ENCODE measurements at regions not wholly inside any gene's neighbourhood (a gene's known extent, or its start where the extent isn't known, plus 50 kb on each side); places are given as distances from the start of the nearest gene placed in this dataset.

- no peak overlapping the region for H3K27ac ChIP-seq
- TF ChIP-seq POLR2A (IDR thresholded peaks at IDR 0.05) (no peak), CTCF (IDR thresholded peaks at IDR 0.05) (no peak), POLR2AphosphoS5 (IDR thresholded peaks at IDR 0.05) (no peak), EP300 (IDR thresholded peaks at IDR 0.05) (no peak)
- no peaks in the 10 kb centered on the region for H3K9me3 ChIP-seq
- DNase-seq (no peak), ATAC-seq (ENCODE audit: low FRiP score in 2 of 2) (no peak)
- H3K27me3 ChIP-seq = no peaks in the 10 kb centered on the region
- H3K36me3 ChIP-seq = no peaks in the 10 kb centered on the region
- H3K4me1 ChIP-seq = no peaks in the 10 kb centered on the region
- no peak overlapping the region for H3K4me3 ChIP-seq
Observed at GRCh38 chrY:8151561-8151960, 1185.7 kb upstream of the TSPY4 start.

GRCh38 chrY:8128578-8128977 is 1208.7 kb upstream of the TSPY4 start:
- no peaks in the 10 kb centered on the region for H3K4me1 ChIP-seq
- peak in 1 of 2 donors; percentile 46 for DNase-seq
- TF ChIP-seq POLR2AphosphoS5 (IDR thresholded peaks at IDR 0.05) (no peak), POLR2A (IDR thresholded peaks at IDR 0.05) (no peak)
- H3K27ac ChIP-seq = no peak overlapping the region
- no peaks in the 10 kb centered on the region for H3K9me3 ChIP-seq
- no CpG with 5 or more reads among the region's 23 CpGs for WGBS, 2 donors
- no peak overlapping the region for H3K4me3 ChIP-seq
- no peaks in the 10 kb centered on the region for H3K27me3 ChIP-seq
- no peak for ATAC-seq (ENCODE audit: low FRiP score in 2 of 2)
- H3K36me3 ChIP-seq = no peaks in the 10 kb centered on the region

DNA sequence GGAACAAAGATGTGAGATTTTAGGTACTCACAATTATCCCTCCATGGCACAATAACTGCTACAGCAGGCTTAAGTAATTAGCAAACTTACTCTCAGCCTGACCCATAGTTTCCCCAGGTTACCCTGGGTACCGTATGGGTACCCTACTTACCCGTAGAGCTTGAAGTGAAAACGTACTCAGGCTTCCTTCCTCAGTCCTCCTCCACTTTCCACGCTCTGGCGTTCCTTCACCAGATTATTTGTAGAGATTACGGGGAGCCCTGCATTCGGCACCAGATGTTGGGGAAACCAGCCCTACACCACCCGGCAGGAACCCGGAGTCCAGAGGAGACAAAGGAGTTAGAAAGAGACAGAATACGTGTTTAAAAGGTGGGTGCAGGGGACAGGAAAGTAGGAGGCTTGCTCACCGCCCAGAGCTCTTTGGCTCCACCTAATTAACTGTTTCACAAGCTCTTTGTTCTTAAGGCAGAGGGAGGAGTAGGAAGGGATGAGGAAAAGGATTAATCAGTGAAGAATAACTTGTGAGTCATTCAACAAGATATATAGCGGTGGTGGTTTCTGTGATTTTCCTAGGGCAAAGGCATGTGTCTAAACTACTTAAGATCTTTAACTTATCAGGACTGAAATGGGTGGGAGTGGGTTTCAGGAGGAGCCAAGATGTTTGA is 1211.2 kb upstream of the TSPY4 start:
- H3K4me3 ChIP-seq = no peak overlapping the region
- ATAC-seq (ENCODE audit: low FRiP score in 2 of 2) (no peak), DNase-seq (no peak)
- H3K4me1 ChIP-seq = no peaks in the 10 kb centered on the region
- H3K36me3 ChIP-seq = no peaks in the 10 kb centered on the region
- no peaks in the 10 kb centered on the region for H3K27me3 ChIP-seq
- 84% methylated on average over 12 of the region's 12 CpGs; no CpG with 5 or more reads in 1 of the 2 donors for WGBS, 2 donors
- TF ChIP-seq EP300 (IDR thresholded peaks at IDR 0.05) = no peak
- no peak for TF ChIP-seq CTCF (IDR thresholded peaks at IDR 0.05)
- no peak for TF ChIP-seq POLR2AphosphoS5 (IDR thresholded peaks at IDR 0.05)
- TF ChIP-seq POLR2A (IDR thresholded peaks at IDR 0.05) = no peak
- H3K9me3 ChIP-seq = no peaks in the 10 kb centered on the region
- no peak overlapping the region for H3K27ac ChIP-seq

DNA sequence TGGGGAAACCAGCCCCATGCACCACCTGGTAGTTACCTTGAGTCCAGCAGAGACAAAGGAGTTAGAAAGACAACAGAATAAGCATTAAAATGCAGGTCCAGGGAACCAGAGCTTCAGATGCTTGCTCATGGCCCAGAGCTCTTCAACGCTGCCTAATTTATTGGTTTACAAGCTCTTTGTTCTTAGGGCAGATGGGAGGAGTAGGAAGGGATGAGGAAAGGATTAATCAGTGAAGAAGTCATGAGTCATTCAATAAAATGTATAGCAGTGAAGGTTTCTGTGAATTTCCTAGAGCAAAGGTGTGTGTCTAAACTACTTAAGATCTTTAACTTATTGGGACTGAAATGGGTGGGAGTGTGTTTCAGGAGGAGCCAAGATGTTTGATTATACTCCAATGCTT is 1210.3 kb upstream of the AMELY start:
- TF ChIP-seq POLR2A (IDR thresholded peaks at IDR 0.05) (no peak), EP300 (IDR thresholded peaks at IDR 0.05) (no peak), CTCF (IDR thresholded peaks at IDR 0.05) (no peak)
- H3K36me3 ChIP-seq = no peaks in the 10 kb centered on the region
- 67% methylated on average over 1 of the region's 1 CpG; no CpG with 5 or more reads in 1 of the 2 donors for WGBS, 2 donors
- no peaks in the 10 kb centered on the region for H3K27me3 ChIP-seq
- no peaks in the 10 kb centered on the region for H3K4me1 ChIP-seq
- DNase-seq = no peak
- ATAC-seq (ENCODE audit: low FRiP score in 2 of 2) = no peak
- H3K27ac ChIP-seq = no peak overlapping the region
- no peak overlapping the region for H3K4me3 ChIP-seq
- no peaks in the 10 kb centered on the region for H3K9me3 ChIP-seq

DNA sequence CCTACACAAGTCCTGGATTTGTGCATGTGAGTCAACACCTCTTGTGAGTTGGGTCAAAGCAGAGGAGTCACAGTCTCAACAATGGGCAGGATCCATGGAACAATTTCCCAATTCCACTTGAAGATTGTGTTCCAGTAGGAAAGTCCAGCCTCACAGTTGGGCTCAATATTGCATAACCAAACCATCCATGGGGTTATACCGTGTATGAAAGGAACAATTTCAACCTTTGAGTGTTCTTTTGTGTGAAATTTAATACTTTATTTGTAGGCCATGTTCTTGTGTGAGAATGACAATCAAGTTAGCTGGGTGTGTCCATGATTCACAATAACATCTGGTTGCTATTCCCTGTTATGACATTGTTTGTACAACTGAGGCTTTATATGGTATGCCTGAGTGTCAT is 1182.9 kb upstream of the AMELY start:
- DNase-seq (no peak), ATAC-seq (ENCODE audit: low FRiP score in 2 of 2) (no peak)
- H3K27ac ChIP-seq = no peak overlapping the region
- no CpG with 5 or more reads among the region's 1 CpG for WGBS, 2 donors
- H3K27me3 ChIP-seq = no peaks in the 10 kb centered on the region
- H3K4me1 ChIP-seq = no peaks in the 10 kb centered on the region
- TF ChIP-seq EP300 (IDR thresholded peaks at IDR 0.05) (no peak), POLR2AphosphoS5 (IDR thresholded peaks at IDR 0.05) (no peak), CTCF (IDR thresholded peaks at IDR 0.05) (no peak), POLR2A (IDR thresholded peaks at IDR 0.05) (no peak)
- no peaks in the 10 kb centered on the region for H3K9me3 ChIP-seq
- H3K36me3 ChIP-seq = no peaks in the 10 kb centered on the region
- H3K4me3 ChIP-seq = no peak overlapping the region

Measured in upper lobe of left lung (tissue), 6 donors.